ENCODE measurements at regions not wholly inside any gene's neighbourhood (a gene's known extent, or its start where the extent isn't known, plus 50 kb on each side); places are given as distances from the start of the nearest gene placed in this dataset.
"Not testable (repeated sequence)": the region's sequence is repeated elsewhere in the genome, so short reads cannot be mapped to it uniquely, and the experiment has no call there.

DNA sequence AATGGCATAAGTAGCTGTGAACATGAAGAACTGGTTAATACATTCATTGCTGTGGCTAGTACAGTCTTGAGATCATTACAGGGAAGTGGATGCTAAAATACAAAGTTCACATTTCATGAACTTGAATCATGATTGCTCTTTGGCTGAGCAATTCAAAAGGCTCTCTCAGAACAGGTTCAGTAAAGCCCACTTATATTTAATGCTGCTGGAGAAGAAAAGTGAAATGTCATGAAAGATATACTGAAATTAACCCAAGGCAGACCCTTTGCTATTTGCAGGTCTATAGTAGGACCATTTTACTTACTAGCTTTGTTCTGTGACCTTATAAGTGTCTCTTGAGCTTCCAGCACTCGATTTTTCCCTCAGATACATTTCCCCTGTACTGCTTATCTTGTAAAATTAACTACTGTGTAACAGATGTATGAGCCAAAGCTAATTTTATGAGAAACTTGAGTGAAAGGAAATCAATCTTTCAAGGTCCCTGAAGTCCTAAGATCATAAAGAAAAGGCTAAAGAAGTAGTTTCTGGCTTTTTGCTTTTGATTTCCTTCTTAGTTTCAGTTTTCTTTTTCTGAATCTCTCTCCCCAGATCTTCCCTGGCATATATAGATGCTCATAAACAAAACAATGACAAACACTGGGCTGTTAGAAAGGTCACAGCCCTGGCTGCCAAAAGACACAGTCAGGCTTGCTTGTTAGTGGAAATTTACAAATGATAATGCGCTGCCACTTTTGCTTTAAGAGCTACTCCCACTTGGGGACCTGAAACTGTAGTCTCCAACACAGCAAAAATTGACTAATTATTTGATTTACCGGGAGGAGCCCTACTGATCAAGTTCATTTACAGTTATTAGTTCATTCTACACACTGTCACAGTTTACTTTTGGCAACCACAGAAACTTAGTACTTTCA, 132.7 kb upstream of the XPO1 start:
- Histone ChIP-seq H3K4me1 (ENCODE audit: control insufficient read depth, insufficient read depth, low read length) (peaks cover 16% of the 10 kb centered on the region), H3K9me3 (ENCODE audit: control insufficient read depth, insufficient read depth, low read length) (no peaks in the 10 kb centered on the region), H3K36me3 (ENCODE audit: control insufficient read depth, insufficient read depth, low read length) (no peaks in the 10 kb centered on the region), H3K4me3 (ENCODE audit: low read depth, low read length) (no peak overlapping the region), H3K9ac (ENCODE audit: low read depth, low read length) (no peak overlapping the region), H3K27me3 (ENCODE audit: control insufficient read depth, insufficient read depth, low read length) (no peaks in the 10 kb centered on the region)

DNA sequence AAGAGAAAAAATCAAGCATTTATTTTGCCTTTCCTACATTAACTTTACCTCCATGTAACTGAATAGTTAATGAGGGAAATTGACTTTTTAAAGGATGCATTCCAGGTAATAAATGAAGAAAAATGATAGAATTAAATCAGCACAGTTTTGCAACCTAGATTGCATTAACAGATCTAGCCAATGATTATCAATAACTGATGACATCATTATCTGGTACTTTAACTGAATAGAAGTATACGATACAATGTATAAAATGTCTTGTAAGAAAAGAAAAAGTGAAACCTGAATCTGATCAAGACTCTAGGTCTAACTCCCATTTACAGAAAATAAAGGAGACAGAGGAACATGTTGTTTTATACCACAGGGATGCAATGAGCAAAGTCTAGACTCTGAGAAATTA, 126.0 kb upstream of the XPO1 start:
- H3K9ac ChIP-seq (ENCODE audit: low read depth, low read length): no peak overlapping the region
- H3K4me3 ChIP-seq (ENCODE audit: low read depth, low read length): no peak overlapping the region
- H3K36me3 ChIP-seq (ENCODE audit: control insufficient read depth, insufficient read depth, low read length): no peaks in the 10 kb centered on the region
- no peaks in the 10 kb centered on the region for H3K27me3 ChIP-seq (ENCODE audit: control insufficient read depth, insufficient read depth, low read length)
- no peaks in the 10 kb centered on the region for H3K9me3 ChIP-seq (ENCODE audit: control insufficient read depth, insufficient read depth, low read length)
- H3K4me1 ChIP-seq (ENCODE audit: control insufficient read depth, insufficient read depth, low read length): no peaks in the 10 kb centered on the region

DNA sequence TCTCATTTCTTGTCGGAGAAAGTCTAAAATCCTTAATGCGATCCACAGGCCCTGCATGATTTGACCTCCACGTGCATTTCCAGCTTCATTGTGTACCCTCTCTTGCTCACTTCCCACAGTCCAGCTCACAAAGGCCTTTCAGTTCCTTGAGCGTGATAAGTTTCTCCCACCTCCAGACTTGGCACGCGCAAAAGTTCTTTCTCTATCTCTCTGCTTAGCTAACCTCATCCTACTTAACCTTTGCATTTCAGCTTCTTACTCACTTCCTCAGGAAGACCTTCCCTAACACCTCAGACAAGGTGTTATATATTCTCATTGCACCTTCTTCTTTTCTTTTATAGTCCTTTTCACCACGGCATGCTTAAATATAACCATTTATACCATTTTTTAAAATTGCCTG, 124.8 kb upstream of the XPO1 start:
- H3K9ac ChIP-seq (ENCODE audit: low read depth, low read length): no peak overlapping the region
- H3K36me3 ChIP-seq (ENCODE audit: control insufficient read depth, insufficient read depth, low read length): no peaks in the 10 kb centered on the region
- no peaks in the 10 kb centered on the region for H3K4me1 ChIP-seq (ENCODE audit: control insufficient read depth, insufficient read depth, low read length)
- H3K27me3 ChIP-seq (ENCODE audit: control insufficient read depth, insufficient read depth, low read length): no peaks in the 10 kb centered on the region
- H3K4me3 ChIP-seq (ENCODE audit: low read depth, low read length): no peak overlapping the region
- H3K9me3 ChIP-seq (ENCODE audit: control insufficient read depth, insufficient read depth, low read length): no peaks in the 10 kb centered on the region

DNA sequence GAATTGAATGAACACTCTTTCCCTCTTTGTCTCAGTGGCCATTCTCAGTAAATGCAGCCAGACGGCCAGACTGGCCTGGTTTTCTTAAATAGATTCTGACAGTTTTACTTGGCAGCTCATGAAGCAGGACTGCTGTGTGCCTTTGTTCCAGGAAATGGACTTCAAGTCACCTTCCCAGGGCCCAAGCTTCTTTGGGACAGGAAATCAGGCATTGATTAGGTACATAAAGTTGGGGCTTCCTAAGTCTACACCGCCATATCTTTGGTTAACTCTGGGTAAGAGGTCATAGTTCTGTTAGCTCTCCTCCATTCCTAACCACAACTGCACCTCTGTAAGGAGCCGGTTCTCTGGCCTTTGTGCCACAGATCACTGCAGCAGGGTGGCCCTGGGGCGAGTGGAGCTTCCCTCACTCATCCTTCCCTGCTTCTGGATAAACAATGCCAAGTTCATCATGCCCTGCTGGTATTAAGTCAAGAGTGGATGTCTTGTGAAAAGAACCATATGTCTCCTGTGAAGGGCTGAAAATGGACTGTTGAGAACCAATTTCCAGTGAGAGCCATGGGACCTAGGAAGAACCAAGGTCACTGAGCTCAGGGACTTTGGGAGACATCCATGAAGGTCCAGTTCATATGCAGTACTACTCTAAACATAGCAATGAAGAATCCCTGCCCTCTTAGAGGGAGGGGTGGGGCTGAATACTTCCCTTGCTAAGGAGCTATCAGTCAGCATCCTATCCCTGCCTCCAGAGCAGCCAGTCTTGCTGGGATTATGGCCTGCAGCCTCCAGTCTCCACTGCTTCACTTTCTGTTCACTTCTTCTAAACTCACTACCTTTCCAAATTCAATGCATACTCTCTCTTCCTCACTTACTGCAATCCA, 122.6 kb upstream of the XPO1 start:
- Histone ChIP-seq H3K4me1 (ENCODE audit: control insufficient read depth, insufficient read depth, low read length) (no peaks in the 10 kb centered on the region), H3K27me3 (ENCODE audit: control insufficient read depth, insufficient read depth, low read length) (no peaks in the 10 kb centered on the region), H3K36me3 (ENCODE audit: control insufficient read depth, insufficient read depth, low read length) (no peaks in the 10 kb centered on the region), H3K9ac (ENCODE audit: low read depth, low read length) (no peak overlapping the region), H3K9me3 (ENCODE audit: control insufficient read depth, insufficient read depth, low read length) (no peaks in the 10 kb centered on the region), H3K4me3 (ENCODE audit: low read depth, low read length) (no peak overlapping the region)

DNA sequence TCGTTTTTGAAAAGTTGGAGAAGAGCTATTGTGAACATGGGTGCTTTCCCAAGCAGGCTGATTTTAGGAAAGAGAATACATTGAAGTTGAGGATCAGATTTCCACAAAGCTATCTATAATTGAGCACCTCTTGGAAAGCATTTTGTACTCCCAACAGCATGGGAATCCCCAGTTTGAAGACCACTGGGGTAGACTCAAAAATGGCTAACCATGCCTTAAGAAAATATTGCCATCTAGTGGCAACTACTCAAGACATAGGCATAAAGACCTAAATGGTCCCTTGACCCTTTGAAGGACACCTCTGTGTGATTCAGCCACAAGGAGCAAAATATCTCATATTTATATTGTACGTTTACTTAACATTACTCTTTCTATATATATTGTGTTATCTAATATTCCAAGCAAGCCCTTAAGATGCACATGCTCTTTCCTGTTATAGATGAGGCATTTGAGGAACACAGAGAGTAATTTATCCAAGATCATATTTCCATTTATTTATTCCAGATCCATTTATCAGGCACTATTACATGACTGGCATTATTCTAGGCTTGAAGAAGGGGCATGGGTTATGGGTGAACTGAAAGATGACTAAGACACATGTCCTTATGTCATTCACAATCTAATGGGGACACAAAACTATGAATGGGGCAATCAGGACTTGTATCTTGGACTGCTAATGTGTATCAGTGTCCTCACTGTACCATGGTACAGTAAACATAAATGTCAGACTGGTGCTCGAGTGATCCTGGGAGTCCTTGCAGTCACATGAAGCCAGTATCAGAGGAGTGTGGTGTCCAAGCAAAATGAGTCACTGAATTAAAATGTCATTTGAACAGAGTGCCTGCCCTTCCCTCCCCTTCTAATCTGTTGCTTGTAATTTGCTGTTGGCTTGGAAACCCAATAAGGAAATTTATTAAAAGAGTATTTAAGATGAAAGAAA, 121.0 kb upstream of the XPO1 start:
- no peak overlapping the region for H3K4me3 ChIP-seq (ENCODE audit: low read depth, low read length)

DNA sequence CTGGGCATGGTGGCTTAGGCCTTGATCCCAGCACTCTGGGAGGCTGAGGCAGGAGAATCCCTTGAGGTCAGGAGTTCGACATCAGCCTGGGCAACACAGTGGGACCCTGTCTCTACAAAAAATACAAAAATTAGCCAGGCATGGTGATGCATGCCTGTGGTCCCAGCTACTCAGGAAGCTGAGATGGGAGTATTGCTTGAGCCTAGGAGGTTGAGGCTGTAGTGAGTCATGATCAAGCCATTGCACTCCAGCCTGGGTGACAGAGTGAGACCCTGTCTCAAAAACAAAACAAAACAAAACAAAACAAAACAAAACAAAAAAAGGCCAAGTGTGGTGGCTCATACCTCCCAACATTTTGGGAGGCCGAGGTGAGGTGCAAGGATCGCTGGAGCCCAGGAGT, 111.8 kb upstream of the XPO1 start:
- not testable (repeated sequence) for H3K4me3 ChIP-seq (ENCODE audit: low read depth, low read length); H3K36me3 ChIP-seq (ENCODE audit: control insufficient read depth, insufficient read depth, low read length); H3K9ac ChIP-seq (ENCODE audit: low read depth, low read length); H3K9me3 ChIP-seq (ENCODE audit: control insufficient read depth, insufficient read depth, low read length); H3K4me1 ChIP-seq (ENCODE audit: control insufficient read depth, insufficient read depth, low read length); H3K27me3 ChIP-seq (ENCODE audit: control insufficient read depth, insufficient read depth, low read length)

More for the DNA sequence above, 121.0 kb upstream of the XPO1 start:
- H3K36me3 ChIP-seq (ENCODE audit: control insufficient read depth, insufficient read depth, low read length): no peaks in the 10 kb centered on the region
- H3K4me1 ChIP-seq (ENCODE audit: control insufficient read depth, insufficient read depth, low read length): no peaks in the 10 kb centered on the region
- no peaks in the 10 kb centered on the region for H3K9me3 ChIP-seq (ENCODE audit: control insufficient read depth, insufficient read depth, low read length)
- no peaks in the 10 kb centered on the region for H3K27me3 ChIP-seq (ENCODE audit: control insufficient read depth, insufficient read depth, low read length)
- H3K9ac ChIP-seq (ENCODE audit: low read depth, low read length): no peak overlapping the region

DNA sequence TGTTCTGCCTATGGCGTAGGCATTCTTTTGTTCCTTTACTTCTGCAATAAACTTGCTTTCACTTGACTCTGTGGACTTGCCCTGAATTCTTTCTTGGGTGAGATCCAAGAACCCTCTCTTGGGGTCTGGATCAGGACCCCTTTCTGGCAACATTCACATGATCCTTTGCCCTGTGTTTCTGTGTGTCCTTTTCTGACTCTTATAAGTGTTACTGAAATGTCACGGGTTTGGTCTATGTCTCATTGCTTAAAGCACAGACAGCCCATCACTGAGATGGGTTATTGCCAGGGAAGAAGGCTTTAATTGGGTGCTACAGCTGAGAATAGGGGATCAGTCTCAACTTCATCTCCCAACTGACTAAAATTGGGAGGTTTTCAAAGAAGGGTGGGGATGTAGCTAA, 110.9 kb upstream of the XPO1 start:
- H3K36me3 ChIP-seq (ENCODE audit: control insufficient read depth, insufficient read depth, low read length): no peaks in the 10 kb centered on the region
- no peaks in the 10 kb centered on the region for H3K27me3 ChIP-seq (ENCODE audit: control insufficient read depth, insufficient read depth, low read length)
- no peaks in the 10 kb centered on the region for H3K4me1 ChIP-seq (ENCODE audit: control insufficient read depth, insufficient read depth, low read length)
- no peak overlapping the region for H3K4me3 ChIP-seq (ENCODE audit: low read depth, low read length)
- no peaks in the 10 kb centered on the region for H3K9me3 ChIP-seq (ENCODE audit: control insufficient read depth, insufficient read depth, low read length)
- no peak overlapping the region for H3K9ac ChIP-seq (ENCODE audit: low read depth, low read length)

DNA sequence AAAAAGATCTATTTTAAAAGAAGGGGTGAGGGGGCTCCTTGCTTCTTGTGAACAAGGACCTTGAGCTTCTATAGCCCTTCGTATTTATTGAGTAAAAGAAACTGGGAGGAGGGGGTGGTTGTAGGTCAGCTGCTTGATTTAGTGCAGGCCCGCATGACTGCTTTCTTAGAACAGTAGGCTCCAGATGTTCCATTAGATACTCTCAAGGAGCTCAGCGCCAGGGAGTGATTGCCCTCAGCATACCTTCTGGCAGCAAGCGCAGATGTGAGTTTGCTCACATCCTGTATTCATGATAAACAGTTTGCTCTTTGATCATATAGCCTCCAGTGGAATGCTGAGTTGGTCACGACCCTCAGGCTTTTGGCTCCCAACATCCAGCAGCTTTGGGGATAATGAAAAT, 108.9 kb upstream of the XPO1 start:
- H3K9ac ChIP-seq (ENCODE audit: low read depth, low read length): no peak overlapping the region
- no peaks in the 10 kb centered on the region for H3K36me3 ChIP-seq (ENCODE audit: control insufficient read depth, insufficient read depth, low read length)
- H3K4me3 ChIP-seq (ENCODE audit: low read depth, low read length): no peak overlapping the region
- no peaks in the 10 kb centered on the region for H3K4me1 ChIP-seq (ENCODE audit: control insufficient read depth, insufficient read depth, low read length)
- no peaks in the 10 kb centered on the region for H3K9me3 ChIP-seq (ENCODE audit: control insufficient read depth, insufficient read depth, low read length)
- H3K27me3 ChIP-seq (ENCODE audit: control insufficient read depth, insufficient read depth, low read length): no peaks in the 10 kb centered on the region

DNA sequence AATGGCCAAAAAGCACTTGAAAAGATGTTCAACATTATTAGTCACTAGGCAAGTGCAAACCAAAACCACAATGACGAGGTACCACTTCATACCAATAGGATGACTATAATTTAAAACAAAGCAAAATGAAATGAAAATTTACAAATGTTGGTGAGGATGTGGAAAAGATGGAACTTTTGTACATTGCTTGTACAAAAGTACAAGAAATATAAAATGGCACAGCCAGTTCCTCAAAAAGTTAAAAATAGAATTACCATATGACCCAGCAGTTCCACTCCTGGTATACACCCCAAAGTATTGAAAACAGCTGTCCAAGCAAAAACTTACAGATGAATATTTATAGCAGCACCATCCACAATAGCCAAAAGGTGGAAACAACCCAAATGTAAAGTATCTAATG, 107.8 kb upstream of the XPO1 start:
- Histone ChIP-seq H3K9me3 (ENCODE audit: control insufficient read depth, insufficient read depth, low read length) (no peaks in the 10 kb centered on the region), H3K9ac (ENCODE audit: low read depth, low read length) (no peak overlapping the region), H3K4me1 (ENCODE audit: control insufficient read depth, insufficient read depth, low read length) (no peaks in the 10 kb centered on the region), H3K4me3 (ENCODE audit: low read depth, low read length) (no peak overlapping the region), H3K27me3 (ENCODE audit: control insufficient read depth, insufficient read depth, low read length) (no peaks in the 10 kb centered on the region), H3K36me3 (ENCODE audit: control insufficient read depth, insufficient read depth, low read length) (no peaks in the 10 kb centered on the region)

DNA sequence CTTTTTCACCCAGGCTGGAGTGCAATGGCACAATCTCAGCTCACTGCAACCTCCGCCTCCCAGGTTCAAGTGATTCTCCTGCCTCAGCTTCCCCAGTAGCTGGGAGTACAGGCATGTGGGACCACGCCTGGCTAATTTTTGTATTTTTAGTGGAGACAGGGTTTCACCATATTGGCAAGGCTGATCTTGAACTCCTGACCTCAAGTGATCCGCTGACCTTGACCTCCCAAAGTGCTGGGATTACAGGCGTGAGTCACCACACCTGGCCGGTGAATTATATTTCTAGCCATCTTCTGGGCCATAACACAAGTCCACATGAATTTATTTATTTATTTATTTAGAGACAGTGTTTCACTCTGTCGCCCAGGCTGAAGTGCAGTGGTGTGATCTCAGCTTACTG, 105.0 kb upstream of the XPO1 start:
- not testable (repeated sequence) for H3K4me1 ChIP-seq (ENCODE audit: control insufficient read depth, insufficient read depth, low read length); H3K27me3 ChIP-seq (ENCODE audit: control insufficient read depth, insufficient read depth, low read length); H3K36me3 ChIP-seq (ENCODE audit: control insufficient read depth, insufficient read depth, low read length); H3K9me3 ChIP-seq (ENCODE audit: control insufficient read depth, insufficient read depth, low read length); H3K9ac ChIP-seq (ENCODE audit: low read depth, low read length); H3K4me3 ChIP-seq (ENCODE audit: low read depth, low read length)

DNA sequence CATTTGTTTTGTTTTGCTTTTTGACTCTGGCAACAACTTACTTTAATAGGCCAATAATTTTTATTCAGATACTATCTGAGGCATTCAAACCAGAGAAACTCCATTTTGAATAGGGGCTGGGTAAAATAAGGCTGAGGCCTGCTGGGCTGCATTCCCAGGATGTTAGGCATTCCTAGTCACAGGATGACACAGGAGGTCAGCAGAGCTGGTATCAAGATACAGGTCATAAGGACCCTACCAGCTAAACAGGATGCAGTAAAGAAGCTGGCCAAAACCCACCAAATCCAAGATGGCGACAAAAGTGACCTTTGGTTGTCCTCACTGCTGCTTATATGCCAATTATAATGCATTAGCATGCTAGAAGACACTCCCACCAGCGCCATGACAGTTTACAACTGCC, 102.2 kb upstream of the XPO1 start:
- Histone ChIP-seq H3K4me3 (ENCODE audit: low read depth, low read length) (no peak overlapping the region), H3K9ac (ENCODE audit: low read depth, low read length) (no peak overlapping the region), H3K27me3 (ENCODE audit: control insufficient read depth, insufficient read depth, low read length) (no peaks in the 10 kb centered on the region)

More for the DNA sequence above, 102.2 kb upstream of the XPO1 start:
- H3K36me3 ChIP-seq (ENCODE audit: control insufficient read depth, insufficient read depth, low read length): no peaks in the 10 kb centered on the region
- H3K9me3 ChIP-seq (ENCODE audit: control insufficient read depth, insufficient read depth, low read length): no peaks in the 10 kb centered on the region
- H3K4me1 ChIP-seq (ENCODE audit: control insufficient read depth, insufficient read depth, low read length): peaks cover 3% of the 10 kb centered on the region

Data from iPS-15b (cell line).